Suppressor macrophage treated with lipopolysaccharide for 4 hours (primary cell): ENCODE measurements at regions not wholly inside any gene's neighbourhood (a gene's known extent, or its start where the extent isn't known, plus 50 kb on each side); places are given as distances from the start of the nearest gene placed in this dataset.
A peak's percentile ranks its signal among the peaks of the same experiment; 100 is the strongest.
"Not testable (repeated sequence)": the region's sequence is repeated elsewhere in the genome, so short reads cannot be mapped to it uniquely, and the experiment has no call there.

Experiments
- DNase-seq: peaks from one replicate; pipeline ENCODE4 v3.0.0-alpha.2; 2020

GRCh38 chr1:221204055-221204833 is 325.0 kb downstream of the HLX start:
- no peak for DNase-seq

- no peak for DNase-seq
Observed at GRCh38 chr1:221206076-221206475, 326.8 kb downstream of the HLX start.

GRCh38 chr1:221212926-221213325 is 333.7 kb downstream of the HLX start:
- DNase-seq, result no peak

- DNase-seq, result no peak
Observed at GRCh38 chr1:221217029-221217428, 337.8 kb downstream of the HLX start.

GRCh38 chr1:221223281-221223680 is 344.0 kb downstream of the HLX start:
- no peak for DNase-seq

GRCh38 chr1:221227460-221227859 is 348.2 kb downstream of the HLX start:
- DNase-seq, result no peak

- DNase-seq, result no peak
Observed at GRCh38 chr1:221227872-221228337, 348.7 kb downstream of the HLX start.

GRCh38 chr1:221228594-221228993 is 349.4 kb downstream of the HLX start:
- DNase-seq, result no peak

GRCh38 chr1:221230605-221231004 is 351.4 kb downstream of the HLX start:
- DNase-seq, result no peak

GRCh38 chr1:221234791-221235190 is 355.5 kb downstream of the HLX start:
- no peak for DNase-seq

GRCh38 chr1:221237587-221237986 is 358.3 kb downstream of the HLX start:
- DNase-seq, result no peak

- DNase-seq, result no peak
Observed at GRCh38 chr1:221239181-221239580, 359.9 kb downstream of the HLX start.

GRCh38 chr1:221239792-221240191 is 360.5 kb downstream of the HLX start:
- no peak for DNase-seq

GRCh38 chr1:221240690-221241089 is 361.4 kb downstream of the HLX start:
- DNase-seq, result no peak

- peak; percentile 52 for DNase-seq
Observed at GRCh38 chr1:221241157-221241556, 361.9 kb downstream of the HLX start.

- DNase-seq, result no peak
Observed at GRCh38 chr1:221241592-221241991, 362.3 kb downstream of the HLX start.

GRCh38 chr1:221246067-221246466 is 366.8 kb downstream of the HLX start:
- DNase-seq, result no peak

- no peak for DNase-seq
Observed at GRCh38 chr1:221246628-221247415, 367.6 kb downstream of the HLX start.

GRCh38 chr1:221251580-221251979 is 372.3 kb downstream of the HLX start:
- DNase-seq, result no peak

GRCh38 chr1:221254813-221255212 is 375.6 kb downstream of the HLX start:
- DNase-seq, result no peak

- DNase-seq, result no peak
Observed at GRCh38 chr1:221256773-221257172, 377.5 kb downstream of the HLX start.

- DNase-seq, result not testable (repeated sequence)
Observed at GRCh38 chr1:221257548-221257947, 378.3 kb downstream of the HLX start.

GRCh38 chr1:221262677-221263076 is 383.4 kb downstream of the HLX start:
- DNase-seq, result not testable (repeated sequence)
